Nephron progenitor cell (in vitro differentiated cells): ENCODE measurements at regions not wholly inside any gene's neighbourhood (a gene's known extent, or its start where the extent isn't known, plus 50 kb on each side); places are given as distances from the start of the nearest gene placed in this dataset.

ENCODE experiments used
- DNase-seq: peaks from one replicate; pipeline ENCODE4 v3.0.0; 2021
- H3K27ac Mint-ChIP-seq: 2 replicates; pipeline ENCODE4 v1.8.0; 2021; ENCODE audit warnings: mild to moderate bottlenecking, moderate library complexity, mixed read lengths
- H3K27me3 Mint-ChIP-seq: 2 replicates; pipeline ENCODE4 v1.8.0; 2021; ENCODE audit warnings: mild to moderate bottlenecking, low read depth, mixed read lengths; ENCODE audit not compliant: poor library complexity
- H3K36me3 Mint-ChIP-seq: 2 replicates; pipeline ENCODE4 v1.8.0; 2021; ENCODE audit warnings: low read depth, mixed read lengths
- H3K4me1 Mint-ChIP-seq: 2 replicates; pipeline ENCODE4 v1.8.0; 2021; ENCODE audit warnings: mixed read lengths
- H3K4me3 Mint-ChIP-seq: 2 replicates; pipeline ENCODE4 v1.8.0; 2021; ENCODE audit warnings: mild to moderate bottlenecking, moderate library complexity, mixed read lengths
- H3K9me3 Mint-ChIP-seq: 2 replicates; pipeline ENCODE4 v1.8.0; 2021; ENCODE audit warnings: mild to moderate bottlenecking, moderate library complexity, mixed read lengths
- TF ChIP-seq, protein P1 (sequence below): fragments of 200-600 bp; sonication (generic); IDR thresholded peaks from 2 replicates; pipeline ENCODE4 v1.5.0; 2021; ENCODE audit warnings: antibody characterized with exemption

DNA sequence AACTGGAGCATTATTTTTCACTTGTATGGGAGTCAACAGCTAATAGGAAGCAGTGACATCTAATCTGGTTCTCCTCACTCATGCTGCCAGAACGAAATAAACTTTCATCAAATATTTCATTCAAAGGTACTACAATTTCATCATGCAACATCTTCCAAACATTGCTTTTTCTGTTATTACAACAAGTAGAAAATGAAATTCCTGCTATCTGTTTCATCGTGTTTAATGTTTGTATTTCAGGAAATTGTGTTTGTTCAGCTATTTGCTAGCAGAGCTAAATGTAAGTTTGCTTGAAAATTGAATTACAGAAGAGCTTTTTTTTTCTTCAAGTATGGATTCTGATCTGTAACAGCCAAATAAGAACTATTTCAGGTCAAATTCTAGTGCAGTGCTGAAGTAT is 90.1 kb downstream of the SLITRK6 start:
- Mint-ChIP-seq H3K9me3 (no peaks in the 10 kb centered on the region), H3K27ac (no peak overlapping the region), H3K36me3 (no peaks in the 10 kb centered on the region), H3K4me1 (no peaks in the 10 kb centered on the region), H3K27me3 (no peaks in the 10 kb centered on the region), H3K4me3 (no peak overlapping the region)
- TF ChIP-seq, protein P1, sequence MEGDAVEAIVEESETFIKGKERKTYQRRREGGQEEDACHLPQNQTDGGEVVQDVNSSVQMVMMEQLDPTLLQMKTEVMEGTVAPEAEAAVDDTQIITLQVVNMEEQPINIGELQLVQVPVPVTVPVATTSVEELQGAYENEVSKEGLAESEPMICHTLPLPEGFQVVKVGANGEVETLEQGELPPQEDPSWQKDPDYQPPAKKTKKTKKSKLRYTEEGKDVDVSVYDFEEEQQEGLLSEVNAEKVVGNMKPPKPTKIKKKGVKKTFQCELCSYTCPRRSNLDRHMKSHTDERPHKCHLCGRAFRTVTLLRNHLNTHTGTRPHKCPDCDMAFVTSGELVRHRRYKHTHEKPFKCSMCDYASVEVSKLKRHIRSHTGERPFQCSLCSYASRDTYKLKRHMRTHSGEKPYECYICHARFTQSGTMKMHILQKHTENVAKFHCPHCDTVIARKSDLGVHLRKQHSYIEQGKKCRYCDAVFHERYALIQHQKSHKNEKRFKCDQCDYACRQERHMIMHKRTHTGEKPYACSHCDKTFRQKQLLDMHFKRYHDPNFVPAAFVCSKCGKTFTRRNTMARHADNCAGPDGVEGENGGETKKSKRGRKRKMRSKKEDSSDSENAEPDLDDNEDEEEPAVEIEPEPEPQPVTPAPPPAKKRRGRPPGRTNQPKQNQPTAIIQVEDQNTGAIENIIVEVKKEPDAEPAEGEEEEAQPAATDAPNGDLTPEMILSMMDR: no peak
- no peak for DNase-seq

DNA sequence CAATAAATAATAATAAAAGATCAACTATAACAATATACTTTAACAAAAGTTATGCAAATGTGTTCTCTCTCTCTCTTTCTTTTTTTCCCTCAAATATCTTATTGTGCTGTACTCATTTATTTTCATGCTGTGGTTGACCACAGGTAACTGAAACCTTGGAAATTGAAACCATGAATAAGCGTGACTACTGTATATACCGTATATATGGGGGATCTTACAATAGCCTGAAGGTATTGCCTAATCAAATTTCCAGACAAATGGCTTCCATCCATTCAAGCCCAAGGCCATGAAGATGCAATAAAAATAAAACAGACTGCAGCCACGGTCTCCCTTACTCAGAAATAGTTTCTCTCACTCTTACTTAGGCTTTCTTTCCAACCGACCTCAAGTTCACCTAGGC is 98.3 kb downstream of the SLITRK6 start:
- Mint-ChIP-seq H3K4me1 (no peaks in the 10 kb centered on the region), H3K9me3 (peaks cover 25% of the 10 kb centered on the region), H3K27me3 (no peaks in the 10 kb centered on the region), H3K36me3 (no peaks in the 10 kb centered on the region), H3K4me3 (no peak overlapping the region), H3K27ac (no peak overlapping the region)
- DNase-seq: no peak
- TF ChIP-seq, protein P1: no peak

DNA sequence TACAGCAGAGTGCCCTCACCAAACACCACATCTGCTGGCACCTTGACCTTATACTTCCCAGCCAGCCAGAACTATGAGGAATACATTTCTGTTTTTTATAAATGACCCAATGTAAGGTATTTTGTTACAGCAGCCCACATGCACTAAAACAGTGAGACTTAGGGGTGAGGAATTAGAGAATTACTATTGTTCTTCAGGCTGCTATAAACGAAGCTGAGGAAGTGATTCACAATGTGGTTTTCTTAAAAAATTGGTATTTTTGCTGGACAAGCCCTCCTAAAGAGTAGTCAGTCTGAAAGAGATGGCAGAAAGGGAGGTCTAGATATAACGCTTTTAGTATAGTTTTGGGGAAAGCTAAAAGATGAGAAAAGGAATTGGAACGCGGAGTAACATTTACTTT is 101.0 kb downstream of the SLITRK6 start:
- TF ChIP-seq, protein P1: no peak
- DNase-seq: no peak
- H3K9me3 Mint-ChIP-seq: peaks cover 25% of the 10 kb centered on the region
- no peak overlapping the region for H3K4me3 Mint-ChIP-seq
- no peaks in the 10 kb centered on the region for H3K36me3 Mint-ChIP-seq
- H3K4me1 Mint-ChIP-seq: no peaks in the 10 kb centered on the region
- no peaks in the 10 kb centered on the region for H3K27me3 Mint-ChIP-seq
- no peak overlapping the region for H3K27ac Mint-ChIP-seq

DNA sequence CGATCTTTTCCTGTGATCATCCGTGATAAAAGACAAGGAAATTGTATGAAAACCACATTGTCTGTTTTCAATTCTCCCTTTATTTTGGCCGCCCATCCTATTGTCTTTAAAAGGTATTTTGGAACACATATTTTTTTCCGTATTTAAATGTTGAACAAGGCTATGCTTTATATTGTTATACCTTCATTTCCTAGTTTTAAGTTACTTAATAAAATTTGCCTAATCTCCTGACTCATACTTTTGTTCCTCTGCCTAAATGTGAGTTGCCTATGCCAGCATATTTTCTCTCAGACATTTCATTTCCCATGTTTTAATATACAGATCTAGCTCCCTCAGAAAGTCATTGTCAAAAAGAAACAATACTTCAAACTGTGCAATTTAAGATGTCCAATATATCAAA is 104.2 kb downstream of the SLITRK6 start:
- DNase-seq: no peak
- TF ChIP-seq, protein P1: no peak
- Mint-ChIP-seq H3K4me1 (no peaks in the 10 kb centered on the region), H3K27ac (no peak overlapping the region), H3K36me3 (no peaks in the 10 kb centered on the region), H3K9me3 (peaks cover 14% of the 10 kb centered on the region), H3K4me3 (no peak overlapping the region), H3K27me3 (no peaks in the 10 kb centered on the region)

DNA sequence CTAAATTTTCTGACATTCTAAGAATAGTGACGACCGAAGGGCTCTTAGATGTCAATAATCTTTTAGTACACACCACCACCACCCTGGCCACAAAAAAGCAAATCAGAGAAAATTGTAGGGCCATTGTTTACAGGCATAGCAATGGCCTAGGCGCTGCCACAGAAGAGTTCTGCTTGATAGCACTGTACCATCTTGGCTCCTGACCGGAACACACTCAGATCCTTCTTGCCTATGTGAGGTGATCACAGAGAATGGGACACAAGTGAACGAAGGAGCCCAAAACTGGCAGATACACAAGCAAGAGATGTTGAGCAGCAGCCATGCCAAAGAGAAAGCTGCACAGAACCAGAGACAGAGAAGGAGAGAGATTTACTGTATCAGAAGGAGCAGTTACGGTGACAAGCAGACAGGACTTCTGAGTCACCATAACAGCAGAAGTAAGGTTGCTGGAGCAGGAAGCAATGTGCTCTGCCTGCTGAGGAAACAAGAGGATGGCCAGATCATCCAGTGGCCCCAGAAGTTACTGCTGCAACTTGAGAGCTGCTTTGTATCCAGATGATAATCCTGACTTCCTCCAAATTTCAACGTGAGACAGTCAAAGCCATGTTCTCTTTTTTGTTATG is 105.2 kb downstream of the SLITRK6 start:
- DNase-seq: no peak
- Mint-ChIP-seq H3K36me3 (no peaks in the 10 kb centered on the region), H3K4me3 (no peak overlapping the region), H3K27me3 (no peaks in the 10 kb centered on the region), H3K9me3 (peaks cover 10% of the 10 kb centered on the region), H3K27ac (no peak overlapping the region), H3K4me1 (no peaks in the 10 kb centered on the region)
- TF ChIP-seq, protein P1: no peak

DNA sequence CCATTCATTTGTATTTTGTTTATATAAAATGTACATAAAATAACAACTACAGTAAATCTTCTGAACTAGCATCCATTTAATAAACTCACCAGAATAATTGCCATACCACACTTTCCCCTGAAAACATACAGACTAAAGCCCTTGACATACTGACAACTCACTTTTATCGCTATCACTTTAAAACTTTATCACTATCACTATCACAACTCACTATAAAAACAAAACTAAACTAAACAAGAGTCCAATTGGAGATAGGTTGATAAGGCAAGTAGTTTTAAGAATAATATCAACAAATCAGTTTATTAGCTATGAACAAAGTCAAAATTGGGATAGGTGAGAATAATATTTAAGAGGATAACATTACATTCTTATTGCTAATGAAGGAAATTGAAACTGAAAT is 108.9 kb downstream of the SLITRK6 start:
- H3K4me1 Mint-ChIP-seq: no peaks in the 10 kb centered on the region
- no peak overlapping the region for H3K27ac Mint-ChIP-seq
- no peaks in the 10 kb centered on the region for H3K36me3 Mint-ChIP-seq
- H3K27me3 Mint-ChIP-seq: no peaks in the 10 kb centered on the region
- no peak for DNase-seq
- H3K9me3 Mint-ChIP-seq: no peaks in the 10 kb centered on the region
- H3K4me3 Mint-ChIP-seq: no peak overlapping the region
- TF ChIP-seq, protein P1: no peak
